ENCODE measurements at regions not wholly inside any gene's neighbourhood (a gene's known extent, or its start where the extent isn't known, plus 50 kb on each side); places are given as distances from the start of the nearest gene placed in this dataset.

GRCh38 chr4:62822306-62822705 is 1586.9 kb downstream of the TECRL start:
- peaks cover 2% of the 10 kb centered on the region; the same call in 1 of the 2 replicates for H3K9me3 ChIP-seq (ENCODE audit: control insufficient read depth, insufficient read depth, low read length)
- H3K4me3 ChIP-seq (ENCODE audit: insufficient read depth, low read depth, low read length) = no peak overlapping the region
- H2AK5ac ChIP-seq (ENCODE audit: low read depth, low read length) = no peak overlapping the region
- POLR2A ChIA-PET (ENCODE audit: unreplicated experiment) = no interaction called here
- H3K18ac ChIP-seq (ENCODE audit: low read depth, low read length) = no peak overlapping the region
- H2BK120ac ChIP-seq (ENCODE audit: low read depth, low read length) = no peak overlapping the region
- no peak overlapping the region for H3K14ac ChIP-seq (replicated peaks; ENCODE audit: low read depth, low read length)
- WGBS, 2 experiments (ENCODE audit: extremely low coverage in 2 of 2, insufficient read length in 1 of 2) = no CpG with 5 or more reads among the region's 1 CpG
- no peak overlapping the region for H2AK9ac ChIP-seq (replicated peaks; ENCODE audit: low read depth, low read length, poor library complexity)
- no peak overlapping the region for H2AFZ ChIP-seq (replicated peaks; ENCODE audit: low read length, poor library complexity)
- H3K9me1 ChIP-seq (ENCODE audit: insufficient read depth, low read length) = no peaks in the 10 kb centered on the region
- no peak overlapping the region for H3K23ac ChIP-seq (ENCODE audit: low read depth, low read length)
- in situ Hi-C loops (cut with MboI; ENCODE audit: low sequenced_read_pairs) = no loop called here
- no peaks in the 10 kb centered on the region for H3K4me1 ChIP-seq (ENCODE audit: control insufficient read depth, insufficient read depth, low read length)
- H3K27ac ChIP-seq (ENCODE audit: insufficient read depth, low read length) = no peak overlapping the region
- H2BK20ac ChIP-seq (ENCODE audit: low read depth, low read length) = no peak overlapping the region
- CTCF ChIA-PET = no interaction called here
- no peak overlapping the region for H2BK5ac ChIP-seq (ENCODE audit: low read depth, low read length, poor library complexity, severe bottlenecking)
- intact Hi-C loops (cut with micrococcal nuclease) = no loop called here
- H4K20me1 ChIP-seq (ENCODE audit: insufficient read depth, low read length) = no peaks in the 10 kb centered on the region
- DNase-seq = no peak
- TF ChIP-seq MXI1 (IDR thresholded peaks at IDR 0.05; ENCODE audit: borderline replicate concordance, low read depth, low read length) = no peak
- no peaks in the 10 kb centered on the region for H3K79me1 ChIP-seq (ENCODE audit: low read depth in 1 of 2, low read length in 2 of 2)
- dilution Hi-C loops (cut with HindIII; ENCODE audit: low sequenced_read_pairs, unreplicated experiment) = no loop called here
- no peak overlapping the region for H2BK15ac ChIP-seq (ENCODE audit: low read depth, low read length)
- no peak overlapping the region for H4K5ac ChIP-seq (ENCODE audit: low read depth, low read length)
- H4K8ac ChIP-seq (ENCODE audit: low read depth in 2 of 2, low read length in 2 of 2) = no peak overlapping the region
- BruUV-seq (replicated peaks) = no TSS peak
- no peak overlapping the region for H3K4ac ChIP-seq (ENCODE audit: low read depth, low read length)
- H3K27me3 ChIP-seq (ENCODE audit: control insufficient read depth, insufficient read depth, low read length) = no peaks in the 10 kb centered on the region
- no peak overlapping the region for H3K9ac ChIP-seq (ENCODE audit: low read depth, low read length)
- no peaks in the 10 kb centered on the region for H3K36me3 ChIP-seq (ENCODE audit: control insufficient read depth, insufficient read depth, low read length)
- no peak overlapping the region for H3K56ac ChIP-seq (ENCODE audit: extremely low read depth, insufficient read depth, low read length)
- no peak for ATAC-seq (ENCODE audit: low read depth)
- no peak overlapping the region for H4K91ac ChIP-seq (ENCODE audit: insufficient read depth, low read depth, low read length)
- no peak overlapping the region for H3K4me2 ChIP-seq (ENCODE audit: low read depth, low read length)

Data from IMR-90 (cell line).